Erythroblast (primary cell): ENCODE measurements at regions not wholly inside any gene's neighbourhood (a gene's known extent, or its start where the extent isn't known, plus 50 kb on each side); places are given as distances from the start of the nearest gene placed in this dataset.

Source experiments
- GATA1 ChIP-seq: IDR thresholded peaks from 2 replicates; pipeline ENCODE4 v1.6.1; 2011; ENCODE audit warnings: low read depth, mild to moderate bottlenecking, control low read depth, low read length, moderate library complexity
- POLR2A ChIP-seq: IDR thresholded peaks from 2 replicates; pipeline ENCODE4 v1.6.1; 2011; ENCODE audit warnings: mild to moderate bottlenecking, low read length

GRCh38 chr2:126978333-126978732 lies 79.6 kb downstream of the TEX51 start:
- TF ChIP-seq POLR2A (no peak), GATA1 (no peak)
